ENCODE measurements at regions not wholly inside any gene's neighbourhood (a gene's known extent, or its start where the extent isn't known, plus 50 kb on each side); places are given as distances from the start of the nearest gene placed in this dataset.

DNA sequence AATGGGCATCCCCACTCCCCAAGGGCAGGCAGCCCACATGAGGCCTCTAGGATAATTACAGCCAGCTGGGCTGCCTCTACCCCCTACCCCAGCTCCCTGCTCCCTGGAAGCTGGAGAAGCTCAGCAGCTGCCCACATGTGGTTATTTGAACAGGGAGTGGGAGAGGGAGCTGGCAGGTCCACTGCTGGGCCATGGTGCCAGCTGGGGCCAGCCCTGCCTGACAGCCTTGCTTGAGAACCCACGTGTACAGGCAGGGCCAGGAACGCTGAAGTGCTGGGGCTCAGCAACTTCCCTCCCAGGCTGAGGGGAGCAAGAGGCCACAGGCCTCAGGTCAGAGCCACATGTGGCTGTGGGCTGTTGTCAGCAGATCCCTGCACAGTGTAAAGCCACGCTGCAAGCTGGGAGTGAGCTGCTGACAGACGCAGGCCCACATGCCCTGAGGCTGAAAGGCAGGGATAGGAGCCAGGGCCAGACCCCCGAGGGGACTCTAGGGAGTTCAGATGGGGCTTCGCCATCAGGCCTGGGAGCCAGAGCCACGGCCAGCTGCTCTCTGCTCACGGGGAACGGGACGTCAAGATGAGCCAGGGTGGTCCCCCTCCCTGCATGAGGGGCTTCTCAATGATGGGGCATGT, 129.0 kb downstream of the SYF2 start:
- H3K36me3 ChIP-seq (ENCODE audit: control insufficient read depth, insufficient read depth, low read length, severe bottlenecking) = no peaks in the 10 kb centered on the region
- no peak overlapping the region for H3K4me3 ChIP-seq (ENCODE audit: low read length)
- no peak overlapping the region for H3K9ac ChIP-seq (ENCODE audit: low read length)
- H3K9me3 ChIP-seq (ENCODE audit: control insufficient read depth, low read length) = no peaks in the 10 kb centered on the region
- H3K27me3 ChIP-seq (replicated peaks; ENCODE audit: control insufficient read depth, insufficient read depth, low read length) = peaks cover 66% of the 10 kb centered on the region
- no peak for DNase-seq (ENCODE audit: low read depth)
- H3K4me1 ChIP-seq (ENCODE audit: control insufficient read depth, insufficient read depth, low read length) = no peaks in the 10 kb centered on the region

DNA sequence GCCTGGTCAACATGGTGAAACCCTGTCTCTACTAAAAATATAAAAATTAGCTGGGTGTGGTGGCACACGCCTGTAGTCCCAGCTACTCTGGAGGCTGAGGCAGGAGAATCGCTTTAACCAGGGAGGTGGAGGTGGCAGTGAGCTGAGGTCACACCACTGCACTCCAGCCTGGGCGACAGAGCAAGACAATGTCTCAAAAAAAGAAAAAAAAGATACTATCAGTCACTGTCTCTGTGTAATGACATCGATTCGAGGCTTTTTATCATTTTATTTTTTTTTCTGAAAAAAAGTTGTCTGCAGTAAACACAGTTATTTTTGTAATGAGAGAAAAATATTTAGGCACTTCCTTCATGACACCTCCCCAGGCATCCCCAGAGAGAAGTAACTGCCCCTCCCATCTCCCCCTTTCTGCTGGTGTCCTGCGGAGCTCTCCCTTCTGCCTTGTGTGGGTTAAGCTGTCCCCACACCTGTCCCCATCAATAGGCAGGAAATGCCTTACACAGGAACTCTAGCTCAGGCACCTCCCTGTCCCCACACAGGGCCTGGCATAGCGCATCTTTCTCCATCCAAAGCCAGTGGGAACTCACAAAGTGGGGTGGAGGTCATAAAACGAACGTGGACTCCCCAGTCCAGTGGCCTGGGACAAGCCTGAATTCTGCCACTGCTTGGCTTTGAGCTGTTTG, 132.0 kb downstream of the SYF2 start:
- H3K9ac ChIP-seq (ENCODE audit: low read length) = no peak overlapping the region
- H3K27me3 ChIP-seq (replicated peaks; ENCODE audit: control insufficient read depth, insufficient read depth, low read length) = peaks cover 41% of the 10 kb centered on the region
- H3K9me3 ChIP-seq (ENCODE audit: control insufficient read depth, low read length) = peaks cover 11% of the 10 kb centered on the region
- H3K4me3 ChIP-seq (ENCODE audit: low read length) = no peak overlapping the region
- no peaks in the 10 kb centered on the region for H3K36me3 ChIP-seq (ENCODE audit: control insufficient read depth, insufficient read depth, low read length, severe bottlenecking)
- no peak for DNase-seq (ENCODE audit: low read depth)
- H3K4me1 ChIP-seq (ENCODE audit: control insufficient read depth, insufficient read depth, low read length) = no peaks in the 10 kb centered on the region

DNA sequence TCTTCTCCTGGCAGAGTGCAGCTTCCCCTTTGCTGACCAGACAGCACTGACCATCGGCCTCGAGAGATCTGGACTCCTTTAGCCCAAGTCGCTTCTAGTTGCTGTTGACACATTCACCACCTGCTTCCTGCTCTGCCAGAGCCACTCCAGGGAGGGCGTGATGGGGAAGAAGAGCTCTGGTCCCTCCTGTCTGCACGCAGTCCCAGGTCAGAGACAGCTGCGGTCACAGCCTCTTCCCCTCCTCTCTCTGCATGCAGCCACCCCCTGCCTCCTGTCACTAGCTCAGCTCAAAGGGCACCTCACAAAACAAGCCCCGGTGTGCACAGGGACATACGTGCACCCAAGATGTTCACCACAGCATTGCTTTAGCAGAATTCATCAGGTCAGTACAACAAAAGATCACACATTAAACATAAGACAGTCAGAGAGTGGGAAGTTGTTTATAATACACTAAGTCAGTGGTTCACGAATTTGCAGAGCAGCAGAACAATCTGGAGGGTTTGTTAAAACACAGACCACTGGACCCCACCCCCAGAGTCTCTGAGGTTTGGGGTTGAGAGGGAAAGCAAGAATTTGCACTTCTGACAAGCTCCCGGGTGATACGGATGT, 132.9 kb downstream of the SYF2 start:
- no peaks in the 10 kb centered on the region for H3K36me3 ChIP-seq (ENCODE audit: control insufficient read depth, insufficient read depth, low read length, severe bottlenecking)
- H3K9me3 ChIP-seq (ENCODE audit: control insufficient read depth, low read length) = peaks cover 11% of the 10 kb centered on the region
- no peak overlapping the region for H3K4me3 ChIP-seq (ENCODE audit: low read length)
- DNase-seq (ENCODE audit: low read depth) = no peak
- H3K4me1 ChIP-seq (ENCODE audit: control insufficient read depth, insufficient read depth, low read length) = no peaks in the 10 kb centered on the region
- H3K27me3 ChIP-seq (replicated peaks; ENCODE audit: control insufficient read depth, insufficient read depth, low read length) = peaks cover 40% of the 10 kb centered on the region
- no peak overlapping the region for H3K9ac ChIP-seq (ENCODE audit: low read length)

DNA sequence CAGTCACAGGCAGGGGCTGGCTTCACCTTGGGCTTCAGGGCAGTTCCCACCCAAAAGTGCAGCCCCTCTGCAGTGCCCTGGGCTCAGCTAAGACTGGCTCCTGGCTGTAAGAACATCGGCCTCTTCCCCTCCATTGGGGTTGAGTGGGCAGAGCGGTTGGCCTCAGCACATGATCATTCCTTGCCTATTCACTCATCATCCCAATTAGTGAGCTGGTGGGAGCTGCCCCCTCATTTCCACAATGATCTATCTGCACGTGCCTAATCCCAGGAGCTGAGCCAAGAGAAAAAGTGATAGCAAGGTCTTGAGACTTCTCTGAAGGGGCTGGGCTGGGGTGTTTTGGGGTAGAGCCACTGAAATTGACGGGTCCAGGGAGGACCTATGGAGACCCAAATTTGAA, 133.6 kb downstream of the SYF2 start:
- no peak overlapping the region for H3K4me3 ChIP-seq (ENCODE audit: low read length)
- DNase-seq (ENCODE audit: low read depth) = no peak
- no peaks in the 10 kb centered on the region for H3K4me1 ChIP-seq (ENCODE audit: control insufficient read depth, insufficient read depth, low read length)
- peaks cover 18% of the 10 kb centered on the region for H3K9me3 ChIP-seq (ENCODE audit: control insufficient read depth, low read length)
- no peaks in the 10 kb centered on the region for H3K36me3 ChIP-seq (ENCODE audit: control insufficient read depth, insufficient read depth, low read length, severe bottlenecking)
- peaks cover 47% of the 10 kb centered on the region for H3K27me3 ChIP-seq (replicated peaks; ENCODE audit: control insufficient read depth, insufficient read depth, low read length)
- H3K9ac ChIP-seq (ENCODE audit: low read length) = no peak overlapping the region

DNA sequence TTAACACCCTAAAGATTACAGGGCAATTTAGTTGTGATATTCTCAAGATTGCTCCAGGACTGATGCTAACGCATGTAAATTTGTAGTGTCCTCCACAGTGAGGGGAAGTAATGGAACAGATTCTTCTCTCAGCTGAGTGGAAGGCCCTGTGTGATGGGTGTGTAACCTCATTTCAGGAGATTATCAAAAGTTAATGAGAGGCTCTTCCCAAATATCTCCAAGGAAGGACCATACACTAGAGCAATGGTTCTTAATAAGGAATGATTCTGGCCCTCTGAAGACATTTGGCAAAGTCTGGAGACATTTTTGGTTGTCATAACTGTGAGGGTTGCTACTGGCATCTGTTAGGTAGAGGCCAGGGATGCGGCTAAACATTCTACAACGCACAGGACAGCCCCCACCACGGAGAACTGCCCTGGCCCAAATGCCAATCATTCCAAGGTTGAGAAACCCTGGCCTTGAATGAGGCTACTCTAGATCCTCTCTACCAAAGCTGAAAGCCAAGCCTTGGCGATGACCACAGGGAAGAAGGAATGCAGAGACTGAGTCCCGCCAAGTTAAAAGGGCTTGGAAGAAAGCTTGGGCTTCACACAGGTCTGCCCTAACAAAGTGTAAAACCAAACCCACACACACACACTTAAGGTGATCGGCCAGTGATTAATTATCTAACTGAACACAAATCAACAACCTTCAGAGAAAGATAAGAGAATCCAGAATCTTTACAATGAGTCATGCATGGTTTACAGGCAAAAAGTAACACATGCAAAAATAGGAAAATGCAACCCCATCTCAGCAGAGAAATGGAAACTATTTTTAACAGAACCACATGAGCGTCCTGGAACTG, 135.8 kb downstream of the SYF2 start:
- Histone ChIP-seq H3K4me1 (ENCODE audit: control insufficient read depth, insufficient read depth, low read length) (no peaks in the 10 kb centered on the region), H3K9me3 (ENCODE audit: control insufficient read depth, low read length) (peaks cover 18% of the 10 kb centered on the region), H3K36me3 (ENCODE audit: control insufficient read depth, insufficient read depth, low read length, severe bottlenecking) (no peaks in the 10 kb centered on the region), H3K9ac (ENCODE audit: low read length) (no peak overlapping the region), H3K27me3 (replicated peaks; ENCODE audit: control insufficient read depth, insufficient read depth, low read length) (peaks cover 48% of the 10 kb centered on the region), H3K4me3 (ENCODE audit: low read length) (no peak overlapping the region)
- no peak for DNase-seq (ENCODE audit: low read depth)

DNA sequence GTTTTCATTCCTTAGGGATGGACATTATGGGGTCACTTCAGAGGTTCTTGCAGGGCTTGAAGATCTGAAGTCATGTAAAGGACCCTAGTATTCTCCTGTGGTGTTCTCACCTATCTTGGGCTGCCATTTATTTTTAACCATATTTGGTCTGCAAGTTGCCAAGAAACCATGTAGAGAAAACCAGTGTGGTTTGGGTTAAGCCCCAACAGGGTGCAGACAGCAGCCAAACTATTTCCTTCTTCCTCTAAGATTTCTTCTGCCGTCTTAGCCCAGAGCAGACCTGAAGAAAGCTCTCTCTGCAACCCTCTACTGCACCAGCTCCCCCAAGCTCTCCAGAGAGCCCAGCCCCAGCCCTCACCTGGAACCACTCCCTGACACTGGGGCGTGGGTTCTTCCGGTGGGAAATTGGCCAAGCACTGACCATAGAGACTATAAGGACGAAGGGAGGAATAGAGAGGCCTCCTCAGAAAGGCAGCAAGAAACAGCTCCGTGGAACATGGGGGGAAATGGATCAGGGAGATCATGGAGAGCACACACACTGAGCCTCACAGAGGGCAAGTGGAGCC, 136.6 kb downstream of the SYF2 start:
- Histone ChIP-seq H3K36me3 (ENCODE audit: control insufficient read depth, insufficient read depth, low read length, severe bottlenecking) (no peaks in the 10 kb centered on the region), H3K27me3 (replicated peaks; ENCODE audit: control insufficient read depth, insufficient read depth, low read length) (peaks cover 56% of the 10 kb centered on the region), H3K9ac (ENCODE audit: low read length) (no peak overlapping the region), H3K4me3 (ENCODE audit: low read length) (no peak overlapping the region), H3K9me3 (ENCODE audit: control insufficient read depth, low read length) (peaks cover 18% of the 10 kb centered on the region), H3K4me1 (ENCODE audit: control insufficient read depth, insufficient read depth, low read length) (no peaks in the 10 kb centered on the region)
- DNase-seq (ENCODE audit: low read depth) = no peak

DNA sequence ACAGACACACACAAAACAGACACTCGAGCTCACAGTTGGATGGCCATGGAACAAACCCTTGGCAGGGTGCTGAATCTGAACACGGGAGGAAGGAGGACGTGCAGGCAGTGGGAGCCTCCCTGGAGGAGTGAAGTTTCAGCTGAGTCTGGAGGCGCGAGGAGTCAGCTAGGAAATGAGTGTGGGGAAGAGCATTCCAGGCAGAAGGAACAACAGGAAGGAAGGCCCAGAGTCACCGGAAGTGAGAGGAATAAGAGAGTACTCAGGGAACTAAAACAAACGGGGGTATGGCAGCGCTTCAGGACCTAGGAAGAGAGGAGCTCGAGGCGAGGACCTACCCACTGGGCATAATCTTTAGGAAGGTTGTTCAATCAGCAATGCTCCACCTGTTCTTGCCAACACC, 137.3 kb downstream of the SYF2 start:
- Histone ChIP-seq H3K27me3 (replicated peaks; ENCODE audit: control insufficient read depth, insufficient read depth, low read length) (peaks cover 60% of the 10 kb centered on the region), H3K9me3 (ENCODE audit: control insufficient read depth, low read length) (peaks cover 18% of the 10 kb centered on the region), H3K9ac (ENCODE audit: low read length) (no peak overlapping the region)

DNA sequence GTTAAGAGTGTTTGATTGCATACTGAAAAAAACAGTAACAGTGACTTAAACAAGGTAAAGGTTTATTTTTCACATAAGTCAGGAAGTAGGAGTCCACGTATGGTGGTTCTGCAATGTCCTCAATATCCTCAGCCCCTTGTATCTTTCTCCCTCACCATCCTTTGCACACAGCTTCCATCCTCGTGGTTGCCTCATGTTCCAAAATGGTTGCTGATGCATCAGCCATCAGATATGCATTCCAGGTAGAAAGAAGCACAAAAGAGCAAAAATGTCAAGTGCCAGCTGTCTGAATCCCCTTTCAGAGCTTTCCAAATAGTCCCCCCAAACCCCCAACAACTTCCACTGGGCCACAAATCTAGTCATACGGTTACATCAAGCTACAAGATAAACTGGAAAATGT, 138.1 kb downstream of the SYF2 start:
- peaks cover 18% of the 10 kb centered on the region for H3K9me3 ChIP-seq (ENCODE audit: control insufficient read depth, low read length)
- no peak overlapping the region for H3K4me3 ChIP-seq (ENCODE audit: low read length)
- no peaks in the 10 kb centered on the region for H3K4me1 ChIP-seq (ENCODE audit: control insufficient read depth, insufficient read depth, low read length)
- DNase-seq (ENCODE audit: low read depth) = no peak
- no peak overlapping the region for H3K9ac ChIP-seq (ENCODE audit: low read length)
- H3K27me3 ChIP-seq (replicated peaks; ENCODE audit: control insufficient read depth, insufficient read depth, low read length) = peaks cover 63% of the 10 kb centered on the region
- no peaks in the 10 kb centered on the region for H3K36me3 ChIP-seq (ENCODE audit: control insufficient read depth, insufficient read depth, low read length, severe bottlenecking)

More for the DNA sequence above, 137.3 kb downstream of the SYF2 start:
- no peak for DNase-seq (ENCODE audit: low read depth)
- Histone ChIP-seq H3K36me3 (ENCODE audit: control insufficient read depth, insufficient read depth, low read length, severe bottlenecking) (no peaks in the 10 kb centered on the region), H3K4me3 (ENCODE audit: low read length) (no peak overlapping the region), H3K4me1 (ENCODE audit: control insufficient read depth, insufficient read depth, low read length) (no peaks in the 10 kb centered on the region)

DNA sequence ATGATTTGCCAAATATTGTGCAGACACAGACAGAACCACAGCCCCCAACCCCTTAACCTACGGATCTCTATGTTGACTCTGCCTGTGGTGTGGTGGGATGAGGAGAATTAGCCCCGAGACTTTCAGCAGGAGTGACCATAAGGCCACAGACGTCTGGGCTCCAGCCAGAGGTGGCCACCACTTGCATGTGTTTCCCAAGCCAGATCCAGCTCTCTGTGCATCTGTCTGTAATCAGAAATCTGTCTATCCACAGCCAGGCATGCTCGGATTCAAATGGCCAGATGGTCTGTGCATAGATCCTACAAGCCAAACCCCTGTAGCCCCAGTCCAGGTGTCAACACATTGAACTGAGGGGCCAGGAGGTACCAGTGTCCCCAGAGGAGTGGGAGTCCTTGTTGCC, 140.6 kb downstream of the SYF2 start:
- peaks cover 17% of the 10 kb centered on the region for H3K9me3 ChIP-seq (ENCODE audit: control insufficient read depth, low read length)
- H3K36me3 ChIP-seq (ENCODE audit: control insufficient read depth, insufficient read depth, low read length, severe bottlenecking) = no peaks in the 10 kb centered on the region
- H3K4me1 ChIP-seq (ENCODE audit: control insufficient read depth, insufficient read depth, low read length) = no peaks in the 10 kb centered on the region
- no peak overlapping the region for H3K4me3 ChIP-seq (ENCODE audit: low read length)
- DNase-seq (ENCODE audit: low read depth) = no peak
- H3K27me3 ChIP-seq (replicated peaks; ENCODE audit: control insufficient read depth, insufficient read depth, low read length) = peaks cover 76% of the 10 kb centered on the region
- no peak overlapping the region for H3K9ac ChIP-seq (ENCODE audit: low read length)

DNA sequence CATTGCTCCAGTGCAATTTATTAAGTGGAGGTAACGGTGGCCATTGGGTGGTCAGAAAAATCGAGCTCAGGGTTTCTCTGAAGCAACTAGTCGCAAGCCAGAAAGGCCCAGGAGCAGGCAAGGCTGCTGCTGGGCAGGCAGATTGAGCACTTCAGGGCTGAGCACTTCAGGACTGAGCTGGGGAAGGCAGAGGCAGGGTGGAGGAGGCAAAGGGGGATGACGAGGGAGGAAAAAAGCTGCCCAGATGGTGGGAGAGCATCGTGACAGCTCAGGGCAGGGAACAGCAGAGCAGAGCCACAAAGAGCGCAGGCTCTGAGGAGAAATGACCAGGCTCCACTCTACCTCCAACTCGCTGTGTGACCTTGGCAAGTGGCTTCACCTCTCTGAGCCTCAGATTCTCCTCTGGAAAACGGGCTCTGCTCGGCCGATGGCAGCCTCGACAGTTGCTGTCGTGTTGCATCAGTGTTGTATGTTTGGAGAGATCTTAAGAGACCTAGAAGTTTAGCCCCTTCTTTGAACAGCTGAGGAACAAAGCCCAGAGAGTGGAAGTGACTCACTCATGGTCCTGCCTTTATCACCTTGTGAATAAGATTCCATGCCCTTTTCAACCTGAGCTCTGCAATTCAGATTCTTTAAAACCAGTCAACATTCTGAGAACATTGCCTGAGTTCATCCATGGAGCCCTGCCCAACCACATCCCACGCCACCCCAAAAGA, 141.4 kb downstream of the SYF2 start:
- no peak overlapping the region for H3K9ac ChIP-seq (ENCODE audit: low read length)
- peaks cover 82% of the 10 kb centered on the region for H3K27me3 ChIP-seq (replicated peaks; ENCODE audit: control insufficient read depth, insufficient read depth, low read length)
- H3K9me3 ChIP-seq (ENCODE audit: control insufficient read depth, low read length) = peaks cover 9% of the 10 kb centered on the region
- no peak for DNase-seq (ENCODE audit: low read depth)
- H3K36me3 ChIP-seq (ENCODE audit: control insufficient read depth, insufficient read depth, low read length, severe bottlenecking) = no peaks in the 10 kb centered on the region
- H3K4me3 ChIP-seq (ENCODE audit: low read length) = no peak overlapping the region
- H3K4me1 ChIP-seq (ENCODE audit: control insufficient read depth, insufficient read depth, low read length) = no peaks in the 10 kb centered on the region

Data from adipocyte (in vitro differentiated cells).